ENCODE measurements at regions not wholly inside any gene's neighbourhood (a gene's known extent, or its start where the extent isn't known, plus 50 kb on each side); places are given as distances from the start of the nearest gene placed in this dataset.

DNA sequence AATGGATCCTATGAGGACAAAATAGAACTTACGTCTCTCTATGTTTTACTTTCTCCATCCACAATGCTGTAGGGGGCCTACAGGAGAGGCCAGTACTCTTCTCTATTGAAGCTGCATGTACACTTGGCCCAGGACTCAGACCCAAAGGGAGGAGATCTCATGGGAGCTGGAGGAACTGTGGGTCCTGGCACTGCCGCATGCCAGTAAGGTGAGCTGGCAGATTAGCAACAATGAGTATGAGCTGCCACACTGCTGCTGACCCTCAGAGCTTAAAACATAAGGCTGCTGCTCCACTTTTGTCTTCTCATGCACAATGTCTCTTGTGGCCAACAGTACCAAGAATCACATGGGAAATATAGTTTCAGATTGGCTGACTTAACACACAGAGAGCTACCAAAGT lies 57.8 kb upstream of the TBC1D5 start:
- no peaks in the 10 kb centered on the region for H3K9me3 ChIP-seq (ENCODE audit: low read depth, low read length)
- H3K4me1 ChIP-seq (ENCODE audit: insufficient read depth, low read length): peaks cover 12% of the 10 kb centered on the region
- H3K4me2 ChIP-seq (ENCODE audit: insufficient read depth, low read length): no peak overlapping the region
- DNase-seq (ENCODE audit: insufficient read length, low spot score, missing footprints): peak; percentile 51
- H3K36me3 ChIP-seq (ENCODE audit: insufficient read depth, low read length): no peaks in the 10 kb centered on the region
- TF ChIP-seq CTCF (IDR thresholded peaks at IDR 0.05; ENCODE audit: extremely low read depth, low read depth, low read length): no peak
- H3K27me3 ChIP-seq (ENCODE audit: insufficient read depth, low read length): no peaks in the 10 kb centered on the region
- H3K27ac ChIP-seq (ENCODE audit: low read depth, low read length): no peak overlapping the region
- peak overlapping the region; percentile 58 for H2AFZ ChIP-seq (ENCODE audit: low read length)
- no peak overlapping the region for H3K4me3 ChIP-seq (ENCODE audit: insufficient read depth, low read length)
- H3K79me2 ChIP-seq (ENCODE audit: insufficient read depth, low read length): no peaks in the 10 kb centered on the region
- no peaks in the 10 kb centered on the region for H4K20me1 ChIP-seq (ENCODE audit: insufficient read depth, low read length)

DNA sequence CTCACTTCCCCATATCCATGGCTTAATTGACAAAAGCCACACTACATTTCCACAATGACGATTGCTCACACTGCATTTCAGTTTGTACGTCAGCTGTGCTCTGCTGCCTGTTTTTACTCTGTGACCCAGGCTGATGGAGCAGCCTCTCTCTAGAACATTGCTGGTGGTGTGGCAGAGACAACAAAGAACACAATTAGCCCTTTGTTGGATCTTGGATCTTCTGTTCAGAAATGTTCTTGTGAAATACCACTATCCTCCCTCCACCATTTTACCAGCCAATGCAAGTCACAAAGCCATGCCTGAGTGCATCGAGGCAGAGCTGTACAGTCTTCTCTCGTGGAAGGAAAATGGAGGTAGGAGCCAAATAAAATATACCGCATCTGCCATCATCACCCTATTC lies 56.9 kb upstream of the TBC1D5 start:
- no peak for TF ChIP-seq CTCF (IDR thresholded peaks at IDR 0.05; ENCODE audit: extremely low read depth, low read depth, low read length)
- Histone ChIP-seq H3K27ac (ENCODE audit: low read depth, low read length) (no peak overlapping the region), H3K9me3 (ENCODE audit: low read depth, low read length) (no peaks in the 10 kb centered on the region), H3K36me3 (ENCODE audit: insufficient read depth, low read length) (no peaks in the 10 kb centered on the region), H2AFZ (ENCODE audit: low read length) (no peak overlapping the region), H3K4me1 (ENCODE audit: insufficient read depth, low read length) (peaks cover 12% of the 10 kb centered on the region), H3K27me3 (ENCODE audit: insufficient read depth, low read length) (no peaks in the 10 kb centered on the region), H3K79me2 (ENCODE audit: insufficient read depth, low read length) (no peaks in the 10 kb centered on the region), H3K4me2 (ENCODE audit: insufficient read depth, low read length) (no peak overlapping the region), H3K4me3 (ENCODE audit: insufficient read depth, low read length) (no peak overlapping the region), H4K20me1 (ENCODE audit: insufficient read depth, low read length) (no peaks in the 10 kb centered on the region)
- DNase-seq (ENCODE audit: insufficient read length, low spot score, missing footprints): no peak

- H3K36me3 ChIP-seq (ENCODE audit: insufficient read depth, low read length): no peaks in the 10 kb centered on the region
- H2AFZ ChIP-seq (ENCODE audit: low read length): no peak overlapping the region
- H3K27ac ChIP-seq (ENCODE audit: low read depth, low read length): no peak overlapping the region
- no peak overlapping the region for H3K4me2 ChIP-seq (ENCODE audit: insufficient read depth, low read length)
- no peak overlapping the region for H3K4me3 ChIP-seq (ENCODE audit: insufficient read depth, low read length)
- no peaks in the 10 kb centered on the region for H3K9me3 ChIP-seq (ENCODE audit: low read depth, low read length)
- H3K27me3 ChIP-seq (ENCODE audit: insufficient read depth, low read length): no peaks in the 10 kb centered on the region
- no peak for TF ChIP-seq CTCF (IDR thresholded peaks at IDR 0.05; ENCODE audit: extremely low read depth, low read depth, low read length)
- no peaks in the 10 kb centered on the region for H4K20me1 ChIP-seq (ENCODE audit: insufficient read depth, low read length)
- no peaks in the 10 kb centered on the region for H3K79me2 ChIP-seq (ENCODE audit: insufficient read depth, low read length)
- peaks cover 12% of the 10 kb centered on the region for H3K4me1 ChIP-seq (ENCODE audit: insufficient read depth, low read length)
- DNase-seq (ENCODE audit: insufficient read length, low spot score, missing footprints): no peak
These were observed 55.6 kb upstream of the TBC1D5 start for GRCh38 chr3:17798000-17798399.

DNA sequence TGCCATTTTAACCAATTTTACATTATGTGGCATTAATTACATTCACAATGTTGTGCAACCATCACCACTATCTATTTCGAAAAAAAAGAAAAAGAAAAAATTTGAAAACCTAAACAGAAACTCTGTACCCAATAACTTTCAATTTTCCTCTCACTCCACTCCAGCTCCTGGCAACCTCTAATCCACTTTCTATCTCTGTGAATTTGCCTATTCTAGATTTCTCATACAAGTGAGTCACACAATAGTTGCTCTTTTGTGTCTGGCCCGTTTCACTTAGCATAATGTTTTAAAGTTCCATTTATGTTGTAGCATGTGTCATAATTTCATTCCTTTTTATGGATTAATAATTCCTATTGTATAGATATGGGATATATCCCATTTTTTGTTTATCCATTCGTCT lies 53.3 kb upstream of the TBC1D5 start:
- H2AFZ ChIP-seq (ENCODE audit: low read length): no peak overlapping the region
- H3K4me3 ChIP-seq (ENCODE audit: insufficient read depth, low read length): no peak overlapping the region
- peaks cover 7% of the 10 kb centered on the region for H3K4me1 ChIP-seq (ENCODE audit: insufficient read depth, low read length)
- no peak overlapping the region for H3K4me2 ChIP-seq (ENCODE audit: insufficient read depth, low read length)
- no peak for TF ChIP-seq CTCF (IDR thresholded peaks at IDR 0.05; ENCODE audit: extremely low read depth, low read depth, low read length)
- H3K79me2 ChIP-seq (ENCODE audit: insufficient read depth, low read length): no peaks in the 10 kb centered on the region
- no peaks in the 10 kb centered on the region for H3K36me3 ChIP-seq (ENCODE audit: insufficient read depth, low read length)
- no peaks in the 10 kb centered on the region for H4K20me1 ChIP-seq (ENCODE audit: insufficient read depth, low read length)
- DNase-seq (ENCODE audit: insufficient read length, low spot score, missing footprints): no peak
- no peaks in the 10 kb centered on the region for H3K27me3 ChIP-seq (ENCODE audit: insufficient read depth, low read length)
- no peak overlapping the region for H3K27ac ChIP-seq (ENCODE audit: low read depth, low read length)
- H3K9me3 ChIP-seq (ENCODE audit: low read depth, low read length): no peaks in the 10 kb centered on the region
